Mesothelial cell of epicardium (in vitro differentiated cells): ENCODE measurements at regions not wholly inside any gene's neighbourhood (a gene's known extent, or its start where the extent isn't known, plus 50 kb on each side); places are given as distances from the start of the nearest gene placed in this dataset.

Experiments
- DNase-seq, 2 experiments: peaks; one replicate each; pipeline ENCODE4 v3.0.0; 2021; ENCODE audit warnings: low spot score in 2 of 2; ENCODE audit not compliant: unreplicated experiment in 2 of 2
- H3K27ac Mint-ChIP-seq: 2 replicates; pipeline ENCODE4 v1.8.0; 2021; ENCODE audit warnings: mixed read lengths
- H3K27me3 Mint-ChIP-seq: 2 replicates; pipeline ENCODE4 v1.8.0; 2021; ENCODE audit warnings: low read depth, mixed read lengths
- H3K36me3 Mint-ChIP-seq: 2 replicates; pipeline ENCODE4 v1.8.0; 2021; ENCODE audit warnings: mixed read lengths
- H3K4me1 Mint-ChIP-seq: 2 replicates; pipeline ENCODE4 v1.8.0; 2021; ENCODE audit warnings: mixed read lengths
- H3K4me3 Mint-ChIP-seq: 2 replicates; pipeline ENCODE4 v1.8.0; 2021; ENCODE audit warnings: mild to moderate bottlenecking, moderate library complexity, mixed read lengths
- H3K9me3 Mint-ChIP-seq: 2 replicates; pipeline ENCODE4 v1.8.0; 2021; ENCODE audit warnings: mixed read lengths
- TF ChIP-seq, protein P1 (sequence below): fragments of 200-600 bp; sonication (generic); IDR thresholded peaks from one replicate; pipeline ENCODE4 v1.5.0; 2021; ENCODE audit warnings: antibody characterized with exemption; ENCODE audit not compliant: unreplicated experiment

DNA sequence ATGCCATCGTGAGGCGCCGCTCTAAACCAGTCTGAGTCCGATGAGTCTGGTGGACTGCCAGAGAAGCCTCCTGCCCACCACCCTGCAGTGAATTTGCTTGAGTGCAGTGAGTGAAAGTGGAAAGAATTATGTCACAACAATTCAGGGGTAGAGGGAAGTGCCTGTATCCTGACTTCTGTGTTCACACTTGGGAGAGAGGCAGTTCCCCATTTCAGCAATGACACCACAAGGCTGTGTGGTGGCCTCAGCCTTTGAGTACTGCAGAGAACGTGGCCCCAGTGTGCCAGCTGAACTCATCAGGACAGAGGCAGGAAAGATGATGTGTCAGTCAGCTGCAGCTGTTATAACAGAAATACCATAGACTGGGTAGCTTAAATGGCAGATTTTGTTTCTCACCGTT, 155.6 kb downstream of the COG6 start:
- Mint-ChIP-seq H3K27ac (no peak overlapping the region), H3K9me3 (peaks cover 3% of the 10 kb centered on the region), H3K4me1 (no peaks in the 10 kb centered on the region), H3K36me3 (no peaks in the 10 kb centered on the region), H3K4me3 (no peak overlapping the region), H3K27me3 (no peaks in the 10 kb centered on the region)
- no peak for DNase-seq
- TF ChIP-seq, protein P1, sequence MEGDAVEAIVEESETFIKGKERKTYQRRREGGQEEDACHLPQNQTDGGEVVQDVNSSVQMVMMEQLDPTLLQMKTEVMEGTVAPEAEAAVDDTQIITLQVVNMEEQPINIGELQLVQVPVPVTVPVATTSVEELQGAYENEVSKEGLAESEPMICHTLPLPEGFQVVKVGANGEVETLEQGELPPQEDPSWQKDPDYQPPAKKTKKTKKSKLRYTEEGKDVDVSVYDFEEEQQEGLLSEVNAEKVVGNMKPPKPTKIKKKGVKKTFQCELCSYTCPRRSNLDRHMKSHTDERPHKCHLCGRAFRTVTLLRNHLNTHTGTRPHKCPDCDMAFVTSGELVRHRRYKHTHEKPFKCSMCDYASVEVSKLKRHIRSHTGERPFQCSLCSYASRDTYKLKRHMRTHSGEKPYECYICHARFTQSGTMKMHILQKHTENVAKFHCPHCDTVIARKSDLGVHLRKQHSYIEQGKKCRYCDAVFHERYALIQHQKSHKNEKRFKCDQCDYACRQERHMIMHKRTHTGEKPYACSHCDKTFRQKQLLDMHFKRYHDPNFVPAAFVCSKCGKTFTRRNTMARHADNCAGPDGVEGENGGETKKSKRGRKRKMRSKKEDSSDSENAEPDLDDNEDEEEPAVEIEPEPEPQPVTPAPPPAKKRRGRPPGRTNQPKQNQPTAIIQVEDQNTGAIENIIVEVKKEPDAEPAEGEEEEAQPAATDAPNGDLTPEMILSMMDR = no peak

DNA sequence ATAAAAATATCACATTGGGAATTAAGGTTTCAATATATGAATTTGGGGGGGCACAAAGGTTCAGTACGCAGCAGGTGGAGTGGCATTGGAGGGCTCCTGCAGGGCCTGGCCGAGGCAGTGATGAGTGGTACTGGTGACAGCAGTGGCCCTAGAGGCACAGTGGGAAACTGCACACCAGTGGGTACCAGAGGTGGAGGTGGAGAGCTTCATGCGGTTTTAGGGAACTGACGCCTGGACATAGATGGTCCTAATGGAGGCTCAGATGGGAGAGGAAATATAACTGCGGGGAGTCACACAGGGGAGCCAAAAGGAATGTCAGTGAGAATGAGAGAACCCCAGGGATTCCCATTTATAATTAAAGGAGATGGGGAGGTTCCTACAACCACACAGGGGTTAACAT, 156.2 kb downstream of the COG6 start:
- H3K27ac Mint-ChIP-seq = no peak overlapping the region
- DNase-seq = no peak
- TF ChIP-seq, protein P1 = no peak
- H3K27me3 Mint-ChIP-seq = no peaks in the 10 kb centered on the region
- H3K36me3 Mint-ChIP-seq = no peaks in the 10 kb centered on the region
- H3K4me1 Mint-ChIP-seq = no peaks in the 10 kb centered on the region
- no peak overlapping the region for H3K4me3 Mint-ChIP-seq
- no peaks in the 10 kb centered on the region for H3K9me3 Mint-ChIP-seq

GRCh38 chr13:39815345-39816111, 160.1 kb downstream of the COG6 start:
- no peaks in the 10 kb centered on the region for H3K27me3 Mint-ChIP-seq
- DNase-seq = no peak
- H3K4me3 Mint-ChIP-seq = no peak overlapping the region
- no peaks in the 10 kb centered on the region for H3K9me3 Mint-ChIP-seq
- H3K27ac Mint-ChIP-seq = no peak overlapping the region
- H3K36me3 Mint-ChIP-seq = no peaks in the 10 kb centered on the region
- no peaks in the 10 kb centered on the region for H3K4me1 Mint-ChIP-seq
- TF ChIP-seq, protein P1 = no peak

GRCh38 chr13:39816936-39817335, 161.5 kb downstream of the COG6 start:
- no peaks in the 10 kb centered on the region for H3K27me3 Mint-ChIP-seq
- DNase-seq = no peak
- H3K27ac Mint-ChIP-seq = no peak overlapping the region
- TF ChIP-seq, protein P1 = no peak
- H3K36me3 Mint-ChIP-seq = no peaks in the 10 kb centered on the region
- H3K4me3 Mint-ChIP-seq = no peak overlapping the region
- no peaks in the 10 kb centered on the region for H3K9me3 Mint-ChIP-seq
- no peaks in the 10 kb centered on the region for H3K4me1 Mint-ChIP-seq

DNA sequence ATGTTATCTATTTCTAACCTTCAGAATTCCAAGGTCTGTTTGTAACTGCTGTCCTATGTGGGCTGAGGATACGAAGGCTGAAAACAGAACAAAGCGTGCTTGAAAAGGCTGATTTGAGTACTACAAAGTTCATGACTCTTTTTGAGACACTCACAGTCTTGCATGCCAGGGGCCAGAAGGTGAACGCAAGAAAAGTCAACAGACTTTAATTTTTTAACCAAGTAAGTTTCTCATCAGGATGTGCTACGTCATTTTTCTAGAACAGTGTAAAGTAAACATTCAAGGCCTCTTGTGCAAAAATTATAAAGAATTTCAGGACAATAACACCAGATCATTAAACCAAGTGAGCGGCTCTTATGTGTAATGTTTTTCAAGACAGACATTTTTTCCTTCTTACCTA, 163.5 kb downstream of the COG6 start:
- Mint-ChIP-seq H3K27ac (no peak overlapping the region), H3K4me3 (no peak overlapping the region), H3K4me1 (no peaks in the 10 kb centered on the region), H3K36me3 (no peaks in the 10 kb centered on the region), H3K9me3 (no peaks in the 10 kb centered on the region), H3K27me3 (no peaks in the 10 kb centered on the region)
- DNase-seq = no peak
- TF ChIP-seq, protein P1 = no peak

DNA sequence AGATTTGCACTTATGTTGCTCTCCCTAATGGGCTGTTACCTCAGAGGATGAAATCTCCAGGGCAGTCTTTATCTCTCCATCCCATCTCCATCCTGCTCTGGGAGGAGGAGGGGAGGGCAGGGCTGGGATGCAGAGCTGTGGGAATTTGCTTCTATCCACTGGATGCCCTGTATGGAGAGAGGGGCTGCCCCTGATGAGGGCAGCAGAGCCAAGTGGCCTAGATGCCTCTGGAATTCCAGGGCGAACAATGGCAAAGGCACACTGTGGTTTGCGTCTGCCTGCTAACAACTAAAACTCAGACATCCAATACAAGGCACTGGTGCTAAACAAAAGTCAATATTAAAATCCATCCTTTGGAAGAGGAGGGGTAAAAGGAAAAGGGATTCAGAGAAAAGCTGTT, 165.1 kb downstream of the COG6 start:
- Mint-ChIP-seq H3K4me1 (no peaks in the 10 kb centered on the region), H3K4me3 (no peak overlapping the region), H3K9me3 (no peaks in the 10 kb centered on the region), H3K36me3 (no peaks in the 10 kb centered on the region), H3K27ac (no peak overlapping the region), H3K27me3 (no peaks in the 10 kb centered on the region)
- no peak for DNase-seq
- TF ChIP-seq, protein P1 = no peak
